Brain microvascular endothelial cell (primary cell): ENCODE measurements at regions not wholly inside any gene's neighbourhood (a gene's known extent, or its start where the extent isn't known, plus 50 kb on each side); places are given as distances from the start of the nearest gene placed in this dataset.

ENCODE experiments used
- DNase-seq: peaks from one replicate; pipeline ENCODE4 v3.0.0-alpha.2; 2020
- H3K27ac ChIP-seq: fragments of 250-450 bp; sonication (Bioruptor Pico); 2 replicates; pipeline ENCODE4 v1.5.1; 2020; ENCODE audit warnings: mild to moderate bottlenecking, moderate library complexity
- H3K27me3 ChIP-seq: fragments of 250-450 bp; sonication (Bioruptor Pico); replicated peaks from 2 replicates; pipeline ENCODE4 v1.5.1; 2020; ENCODE audit warnings: mild to moderate bottlenecking
- H3K36me3 ChIP-seq: fragments of 250-450 bp; sonication (Bioruptor Pico); replicated peaks from 2 replicates; pipeline ENCODE4 v1.5.1; 2020; ENCODE audit warnings: mild to moderate bottlenecking
- H3K4me3 ChIP-seq: 2 replicates; pipeline ENCODE4 v1.5.1; 2011; ENCODE audit warnings: low read depth, mild to moderate bottlenecking, control low read depth, low read length, moderate library complexity
- CTCF ChIP-seq: IDR thresholded peaks from 2 replicates; pipeline ENCODE4 v1.5.1; 2011; ENCODE audit warnings: low read depth, mild to moderate bottlenecking, moderate library complexity, low read length, control low read depth, inconsistent platforms; ENCODE audit errors: missing control alignments
- in situ Hi-C: cut with HindIII; loops from 2 replicates; pipeline ENCODE4 v1.10.0; 2017; ENCODE audit warnings: low sequenced_read_pairs, low pct_ligation_motif_present

GRCh38 chr4:181756451-181757095 is 486.6 kb upstream of the TENM3 start:
- H3K27me3 ChIP-seq, result no peaks in the 10 kb centered on the region
- no peak overlapping the region for H3K4me3 ChIP-seq
- no peak for DNase-seq
- TF ChIP-seq CTCF, result no peak
- no peak overlapping the region for H3K27ac ChIP-seq
- in situ Hi-C loops, result no loop called here
- H3K36me3 ChIP-seq, result no peaks in the 10 kb centered on the region

GRCh38 chr4:181757098-181757497 is 486.1 kb upstream of the TENM3 start:
- Histone ChIP-seq H3K36me3 (no peaks in the 10 kb centered on the region), H3K27ac (no peak overlapping the region), H3K27me3 (no peaks in the 10 kb centered on the region), H3K4me3 (no peak overlapping the region)
- TF ChIP-seq CTCF, result no peak
- in situ Hi-C loops, result no loop called here
- DNase-seq, result no peak

GRCh38 chr4:181757910-181758660 is 485.1 kb upstream of the TENM3 start:
- H3K4me3 ChIP-seq, result no peak overlapping the region
- no peak for TF ChIP-seq CTCF
- no peak overlapping the region for H3K27ac ChIP-seq
- in situ Hi-C loops, result no loop called here
- no peak for DNase-seq
- no peaks in the 10 kb centered on the region for H3K27me3 ChIP-seq
- H3K36me3 ChIP-seq, result no peaks in the 10 kb centered on the region

- no peak overlapping the region for H3K27ac ChIP-seq
- no peak overlapping the region for H3K4me3 ChIP-seq
- in situ Hi-C loops, result no loop called here
- no peak for TF ChIP-seq CTCF
- no peak for DNase-seq
- no peaks in the 10 kb centered on the region for H3K27me3 ChIP-seq
- H3K36me3 ChIP-seq, result no peaks in the 10 kb centered on the region
These were observed 482.6 kb upstream of the TENM3 start for GRCh38 chr4:181760560-181760959.

- in situ Hi-C loops, result no loop called here
- no peaks in the 10 kb centered on the region for H3K27me3 ChIP-seq
- no peak overlapping the region for H3K27ac ChIP-seq
- H3K36me3 ChIP-seq, result no peaks in the 10 kb centered on the region
- H3K4me3 ChIP-seq, result no peak overlapping the region
- peak; percentile 90 for DNase-seq
- no peak for TF ChIP-seq CTCF
These were observed 482.0 kb upstream of the TENM3 start for GRCh38 chr4:181761156-181761555.
